Progenitor cell of endocrine pancreas (in vitro differentiated cells): ENCODE measurements at regions not wholly inside any gene's neighbourhood (a gene's known extent, or its start where the extent isn't known, plus 50 kb on each side); places are given as distances from the start of the nearest gene placed in this dataset.

Experiments used
- DNase-seq: peaks from one replicate; pipeline ENCODE4 v3.0.0; 2021; ENCODE audit warnings: low spot score; ENCODE audit not compliant: unreplicated experiment
- H3K27ac Mint-ChIP-seq: 2 replicates; pipeline ENCODE4 v1.8.0; 2021; ENCODE audit warnings: mild to moderate bottlenecking, moderate library complexity, mixed read lengths
- H3K27me3 Mint-ChIP-seq: 2 replicates; pipeline ENCODE4 v1.8.0; 2021; ENCODE audit warnings: mixed read lengths
- H3K36me3 Mint-ChIP-seq: 2 replicates; pipeline ENCODE4 v1.8.0; 2022; ENCODE audit warnings: mixed read lengths; ENCODE audit not compliant: insufficient read depth
- H3K4me1 Mint-ChIP-seq: 2 replicates; pipeline ENCODE4 v1.8.0; 2021; ENCODE audit warnings: low read depth, mixed read lengths
- H3K4me3 Mint-ChIP-seq: 2 replicates; pipeline ENCODE4 v1.8.0; 2021; ENCODE audit warnings: low read depth, mild to moderate bottlenecking, moderate library complexity, mixed read lengths
- H3K9me3 Mint-ChIP-seq: 2 replicates; pipeline ENCODE4 v1.8.0; 2021; ENCODE audit warnings: low read depth, mixed read lengths
- CTCF ChIP-seq: fragments of 200-600 bp; sonication (generic); IDR thresholded peaks from one replicate; pipeline ENCODE4 v1.5.0; 2021; ENCODE audit warnings: antibody characterized with exemption, mild to moderate bottlenecking; ENCODE audit not compliant: unreplicated experiment

DNA sequence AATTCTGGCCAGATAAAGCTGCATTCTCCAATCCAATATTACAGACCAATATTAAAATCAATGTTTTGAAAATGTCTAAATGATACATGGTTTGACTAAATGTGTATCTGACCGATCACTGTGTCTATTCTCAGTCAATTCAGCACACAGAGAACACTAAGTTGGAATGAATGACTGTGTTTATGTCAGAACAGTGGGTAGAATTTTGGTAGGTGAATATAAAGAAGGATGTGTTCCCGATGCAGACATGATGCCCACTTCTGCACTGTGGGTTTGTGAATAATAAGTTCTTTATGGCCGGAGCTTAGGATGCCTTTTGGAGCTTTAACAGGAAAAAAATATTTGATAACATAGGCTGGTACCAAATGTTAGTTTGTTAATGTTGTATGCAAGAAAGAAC lies 113.2 kb upstream of the GIMD1 start:
- H3K27me3 Mint-ChIP-seq, result no peaks in the 10 kb centered on the region
- no peaks in the 10 kb centered on the region for H3K36me3 Mint-ChIP-seq
- H3K9me3 Mint-ChIP-seq, result no peaks in the 10 kb centered on the region
- H3K27ac Mint-ChIP-seq, result no peak overlapping the region
- H3K4me1 Mint-ChIP-seq, result no peaks in the 10 kb centered on the region
- H3K4me3 Mint-ChIP-seq, result no peak overlapping the region
- no peak for TF ChIP-seq CTCF
- no peak for DNase-seq

DNA sequence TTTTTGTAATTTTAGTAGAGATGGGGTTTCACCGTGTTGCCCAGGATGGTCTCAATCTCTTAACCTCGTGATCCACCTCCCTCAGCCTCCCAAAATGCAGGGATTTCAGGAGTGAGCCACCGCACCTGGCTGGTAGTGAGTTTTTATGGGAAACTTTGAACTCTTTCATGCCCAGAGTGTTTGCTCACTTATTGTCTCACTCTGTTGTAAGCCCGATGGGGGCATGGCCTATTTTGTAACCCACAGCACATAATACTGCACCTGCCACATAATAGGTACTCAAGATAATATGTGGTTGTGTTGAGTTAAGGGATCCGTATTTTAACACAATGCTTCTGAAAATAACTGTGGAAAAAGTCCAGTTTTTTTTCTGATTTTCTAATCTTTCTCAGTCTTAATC lies 109.6 kb upstream of the GIMD1 start:
- H3K36me3 Mint-ChIP-seq, result no peaks in the 10 kb centered on the region

DNA sequence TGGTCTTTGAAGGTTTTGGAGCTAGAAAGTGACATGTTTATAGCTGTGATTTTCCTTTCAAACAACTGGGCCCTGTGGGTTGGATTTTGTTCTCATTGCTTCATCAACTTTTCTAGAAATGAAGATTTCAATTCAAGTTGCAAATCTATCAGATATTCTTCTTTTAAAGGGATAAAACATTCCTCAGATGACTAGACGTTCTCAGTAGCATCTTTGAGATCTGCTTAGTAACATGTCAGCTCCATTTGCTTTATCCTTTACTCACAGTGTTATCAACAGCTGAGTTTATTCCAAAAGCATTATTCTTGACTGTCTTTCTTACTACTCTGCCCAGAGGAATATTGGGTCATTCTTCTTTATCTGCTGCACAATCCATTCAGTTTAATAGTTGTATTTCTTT lies 108.2 kb upstream of the GIMD1 start:
- H3K9me3 Mint-ChIP-seq, result no peaks in the 10 kb centered on the region
- H3K27ac Mint-ChIP-seq, result no peak overlapping the region
- H3K4me1 Mint-ChIP-seq, result no peaks in the 10 kb centered on the region
- H3K27me3 Mint-ChIP-seq, result no peaks in the 10 kb centered on the region
- H3K36me3 Mint-ChIP-seq, result no peaks in the 10 kb centered on the region
- H3K4me3 Mint-ChIP-seq, result no peak overlapping the region
- DNase-seq, result no peak
- no peak for TF ChIP-seq CTCF

More for the DNA sequence above, 109.6 kb upstream of the GIMD1 start:
- Mint-ChIP-seq H3K27me3 (no peaks in the 10 kb centered on the region), H3K9me3 (no peaks in the 10 kb centered on the region), H3K4me3 (no peak overlapping the region), H3K4me1 (no peaks in the 10 kb centered on the region), H3K27ac (no peak overlapping the region)
- no peak for TF ChIP-seq CTCF
- DNase-seq, result no peak

DNA sequence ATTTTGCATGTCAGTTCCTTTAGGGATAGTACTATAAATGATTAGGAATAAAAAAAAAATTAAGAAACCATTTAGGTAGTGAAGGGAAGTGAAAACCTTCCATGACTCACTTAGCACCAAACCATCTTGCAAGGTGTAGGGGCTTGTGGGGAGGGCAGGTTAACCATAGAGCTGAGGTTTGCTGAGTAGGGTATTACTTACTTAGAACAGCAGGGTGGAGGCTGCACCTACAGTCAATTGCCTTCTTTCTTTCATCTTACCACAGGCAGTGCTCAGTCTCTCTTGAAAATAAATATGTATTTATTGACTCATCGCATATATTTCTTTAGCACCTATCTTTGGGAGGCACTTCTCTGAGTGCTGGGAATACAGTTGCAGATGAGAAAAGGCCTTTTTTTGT lies 104.9 kb upstream of the GIMD1 start:
- Mint-ChIP-seq H3K27ac (no peak overlapping the region), H3K36me3 (no peaks in the 10 kb centered on the region), H3K9me3 (no peaks in the 10 kb centered on the region), H3K4me3 (no peak overlapping the region), H3K27me3 (no peaks in the 10 kb centered on the region), H3K4me1 (no peaks in the 10 kb centered on the region)
- TF ChIP-seq CTCF, result no peak
- DNase-seq, result no peak

DNA sequence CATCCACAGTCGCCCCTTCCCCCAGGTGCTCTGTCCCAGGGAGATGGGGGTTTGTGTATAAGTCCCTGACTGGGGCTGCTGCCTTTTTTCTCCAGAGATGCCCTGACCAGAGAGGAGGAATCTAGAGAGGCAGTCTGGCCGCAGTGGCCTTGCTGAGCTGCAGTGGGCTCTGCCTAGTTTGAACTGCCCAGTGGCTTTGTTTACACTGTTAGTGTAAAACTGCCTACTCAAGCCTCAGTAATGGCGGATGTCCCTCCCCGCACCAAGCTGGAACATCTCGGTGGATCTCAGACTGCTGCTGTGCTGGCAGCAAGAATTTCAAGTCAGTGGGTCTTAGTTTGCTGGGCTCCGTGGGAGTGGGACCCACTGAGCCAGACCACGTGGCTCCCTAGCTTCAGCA lies 102.6 kb upstream of the GIMD1 start:
- DNase-seq, result no peak
- Mint-ChIP-seq H3K36me3 (no peaks in the 10 kb centered on the region), H3K4me1 (no peaks in the 10 kb centered on the region), H3K27ac (no peak overlapping the region), H3K4me3 (no peak overlapping the region), H3K27me3 (no peaks in the 10 kb centered on the region), H3K9me3 (no peaks in the 10 kb centered on the region)
- no peak for TF ChIP-seq CTCF
